ENCODE measurements at regions not wholly inside any gene's neighbourhood (a gene's known extent, or its start where the extent isn't known, plus 50 kb on each side); places are given as distances from the start of the nearest gene placed in this dataset.

GRCh38 chr3:88209356-88209755 lies 59.6 kb downstream of the C3orf38 start:
- no peaks in the 10 kb centered on the region for H3K4me1 ChIP-seq (ENCODE audit: insufficient read depth, low read length)
- intact Hi-C loops (cut with micrococcal nuclease), result loop anchor here (10.0 kb wide), 2 partner anchors 1645 to 1975 kb away; no protein-coding TSS in a partner anchor
- ChIA-PET POLR2A (ENCODE audit: unreplicated experiment) (no interaction called here), CTCF (no interaction called here)
- ATAC-seq (no peak), DNase-seq (no peak)
- no peak overlapping the region for H3K27ac ChIP-seq (ENCODE audit: low read length)
- no peak overlapping the region for H3K9ac ChIP-seq (ENCODE audit: low read length)
- H3K9me2 ChIP-seq (replicated peaks; ENCODE audit: low read length), result no peaks in the 10 kb centered on the region
- H2AFZ ChIP-seq (ENCODE audit: low read length), result no peak overlapping the region
- H3K4me2 ChIP-seq (ENCODE audit: low read length), result no peak overlapping the region
- no peaks in the 10 kb centered on the region for H3K79me2 ChIP-seq (ENCODE audit: low read length)
- no peaks in the 10 kb centered on the region for H3K9me3 ChIP-seq (ENCODE audit: low read length)
- H3K4me3 ChIP-seq (ENCODE audit: low read length), result no peak overlapping the region
- BruUV-seq (replicated peaks), result no TSS peak
- no peaks in the 10 kb centered on the region for H3K36me3 ChIP-seq (ENCODE audit: low read depth, low read length)
- H3K27me3 ChIP-seq (ENCODE audit: low read length), result peaks cover 70% of the 10 kb centered on the region
- H4K20me1 ChIP-seq (ENCODE audit: low read length), result no peaks in the 10 kb centered on the region
- no peak for TF ChIP-seq EZH2 (IDR thresholded peaks at IDR 0.05; ENCODE audit: low read length, unreplicated experiment)
- TF ChIP-seq, protein P1, sequence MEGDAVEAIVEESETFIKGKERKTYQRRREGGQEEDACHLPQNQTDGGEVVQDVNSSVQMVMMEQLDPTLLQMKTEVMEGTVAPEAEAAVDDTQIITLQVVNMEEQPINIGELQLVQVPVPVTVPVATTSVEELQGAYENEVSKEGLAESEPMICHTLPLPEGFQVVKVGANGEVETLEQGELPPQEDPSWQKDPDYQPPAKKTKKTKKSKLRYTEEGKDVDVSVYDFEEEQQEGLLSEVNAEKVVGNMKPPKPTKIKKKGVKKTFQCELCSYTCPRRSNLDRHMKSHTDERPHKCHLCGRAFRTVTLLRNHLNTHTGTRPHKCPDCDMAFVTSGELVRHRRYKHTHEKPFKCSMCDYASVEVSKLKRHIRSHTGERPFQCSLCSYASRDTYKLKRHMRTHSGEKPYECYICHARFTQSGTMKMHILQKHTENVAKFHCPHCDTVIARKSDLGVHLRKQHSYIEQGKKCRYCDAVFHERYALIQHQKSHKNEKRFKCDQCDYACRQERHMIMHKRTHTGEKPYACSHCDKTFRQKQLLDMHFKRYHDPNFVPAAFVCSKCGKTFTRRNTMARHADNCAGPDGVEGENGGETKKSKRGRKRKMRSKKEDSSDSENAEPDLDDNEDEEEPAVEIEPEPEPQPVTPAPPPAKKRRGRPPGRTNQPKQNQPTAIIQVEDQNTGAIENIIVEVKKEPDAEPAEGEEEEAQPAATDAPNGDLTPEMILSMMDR (conservative IDR thresholded peaks at IDR 0.05; ENCODE audit: low read depth, low read length), result no peak
- TF ChIP-seq EZH2phosphoT487 (IDR thresholded peaks at IDR 0.05; ENCODE audit: borderline replicate concordance, low read length), result no peak
- H3F3A ChIP-seq (ENCODE audit: low read length, unreplicated experiment), result no peaks in the 10 kb centered on the region

GRCh38 chr3:88211096-88211890 lies 61.5 kb downstream of the C3orf38 start:
- no TSS peak for BruUV-seq (replicated peaks)
- ChIA-PET CTCF (no interaction called here), POLR2A (ENCODE audit: unreplicated experiment) (no interaction called here)
- no peaks in the 10 kb centered on the region for H3K4me1 ChIP-seq (ENCODE audit: insufficient read depth, low read length)
- no peaks in the 10 kb centered on the region for H3K9me2 ChIP-seq (replicated peaks; ENCODE audit: low read length)
- no peak overlapping the region for H3K9ac ChIP-seq (ENCODE audit: low read length)
- TF ChIP-seq EZH2 (IDR thresholded peaks at IDR 0.05; ENCODE audit: low read length, unreplicated experiment) (no peak), EZH2phosphoT487 (IDR thresholded peaks at IDR 0.05; ENCODE audit: borderline replicate concordance, low read length) (no peak)
- TF ChIP-seq, protein P1 (conservative IDR thresholded peaks at IDR 0.05; ENCODE audit: low read depth, low read length), result no peak
- H3K27me3 ChIP-seq (ENCODE audit: low read length), result peaks cover 65% of the 10 kb centered on the region
- intact Hi-C loops (cut with micrococcal nuclease), result no loop called here
- H3K4me3 ChIP-seq (ENCODE audit: low read length), result no peak overlapping the region
- DNase-seq (no peak), ATAC-seq (no peak)
- H3K9me3 ChIP-seq (ENCODE audit: low read length), result no peaks in the 10 kb centered on the region
- no peak overlapping the region for H3K27ac ChIP-seq (ENCODE audit: low read length)
- H3K4me2 ChIP-seq (ENCODE audit: low read length), result no peak overlapping the region
- H4K20me1 ChIP-seq (ENCODE audit: low read length), result no peaks in the 10 kb centered on the region
- no peaks in the 10 kb centered on the region for H3K79me2 ChIP-seq (ENCODE audit: low read length)
- no peaks in the 10 kb centered on the region for H3K36me3 ChIP-seq (ENCODE audit: low read depth, low read length)
- no peak overlapping the region for H2AFZ ChIP-seq (ENCODE audit: low read length)
- H3F3A ChIP-seq (ENCODE audit: low read length, unreplicated experiment), result no peaks in the 10 kb centered on the region

Data from PC-3 (cell line).